Transverse colon (tissue), 4 donors: ENCODE measurements at regions not wholly inside any gene's neighbourhood (a gene's known extent, or its start where the extent isn't known, plus 50 kb on each side); places are given as distances from the start of the nearest gene placed in this dataset.

Source experiments
- DNase-seq: peaks from one replicate; pipeline ENCODE4 v3.0.0-alpha.2; 2019
- H3K27ac ChIP-seq, 4 donors: fragments of 200-600 bp; sonication (generic); 2 replicates each; pipeline ENCODE4 v1.5.1; 2016 to 2018; ENCODE audit warnings: inconsistent platforms in 4 of 4
- H3K27me3 ChIP-seq: fragments of 200-600 bp; sonication (generic); 2 replicates; pipeline ENCODE4 v1.5.1; 2017; ENCODE audit warnings: inconsistent platforms
- H3K36me3 ChIP-seq, 4 donors: fragments of 200-600 bp; sonication (generic); 2 replicates each; pipeline ENCODE4 v1.5.1; 2017 to 2019; ENCODE audit warnings: inconsistent platforms in 4 of 4
- H3K4me1 ChIP-seq, 4 donors: fragments of 200-600 bp; sonication (generic); 2 replicates each; pipeline ENCODE4 v1.5.1; 2017 to 2020; ENCODE audit warnings: inconsistent platforms in 4 of 4
- H3K4me3 ChIP-seq, 4 donors: fragments of 200-600 bp; sonication (generic); 1 replicate in 1 of 4; 2 replicates in 3 of 4; pipeline versions ENCODE4 v1.5.1 to v1.6.1; 2017 to 2019; ENCODE audit warnings: inconsistent platforms in 4 of 4
- H3K9me3 ChIP-seq, 2 donors: fragments of 200-600 bp; sonication (generic); 2 replicates each; pipeline ENCODE4 v1.5.1; 2017 to 2019; ENCODE audit warnings: inconsistent platforms in 2 of 2
- CTCF ChIP-seq, 5 experiments: fragments of 200-600 bp in 3 of 5; fragments of 450-650 bp in 2 of 5; sonication (generic) in 3 of 5; IDR thresholded peaks; 1 replicate in 2 of 5; 2 replicates in 3 of 5; pipeline ENCODE4 v1.5.1; 2016 to 2017; ENCODE audit warnings: antibody characterized with exemption in 5 of 5, inconsistent platforms in 3 of 5, mild to moderate bottlenecking in 2 of 5, moderate library complexity in 1 of 5
- EP300 ChIP-seq: sonication (generic); formaldehyde crosslinking; IDR thresholded peaks from one replicate; pipeline ENCODE4 v1.6.1; 2017; ENCODE audit warnings: antibody characterized with exemption, low read depth
- POLR2A ChIP-seq: fragments of 450-650 bp; IDR thresholded peaks from one replicate; pipeline ENCODE4 v1.6.1; 2016; ENCODE audit warnings: antibody characterized with exemption, mild to moderate bottlenecking, moderate library complexity
- POLR2AphosphoS5 ChIP-seq, 3 donors: sonication (generic); formaldehyde crosslinking; IDR thresholded peaks; one replicate each; pipeline ENCODE4 v1.6.1; 2016; ENCODE audit warnings: antibody characterized with exemption in 3 of 3
- WGBS, 2 donors: methylation state at CpG; one replicate each; pipeline ENCODE4 v1.1.5; 2018; ENCODE audit warnings: low coverage in 1 of 2; 5-methylcytosine and 5-hydroxymethylcytosine counted together
- in situ Hi-C, 4 donors: fragments of 200-750 bp; cut with MboI; loops; one replicate each; pipeline versions ENCODE4 v1.15.0 to v1.15.1; 2017; ENCODE audit warnings: low sequenced_read_pairs in 3 of 4, low pct_ligation_motif_present in 1 of 4, low pct_unique_long_range_greater_than_20kb in 1 of 4
- intact Hi-C: fragments of 100-400 bp; cut with DNase I; formaldehyde crosslinking; loops from one replicate; pipeline ENCODE4 v1.15.1; 2023; ENCODE audit warnings: low total_unique reads

- Histone ChIP-seq H3K36me3 (no peaks in the 10 kb centered on the region), H3K27ac (no peak overlapping the region), H3K9me3 (no peaks in the 10 kb centered on the region), H3K4me1 (no peaks in the 10 kb centered on the region), H3K27me3 (no peaks in the 10 kb centered on the region), H3K4me3 (no peak overlapping the region)
- DNase-seq, result no peak
- intact Hi-C loops, result no loop called here
- 79 to 89% methylated on average over 3 of the region's 3 CpGs for WGBS, 2 donors
- in situ Hi-C loops, result no loop called here
- no peak for TF ChIP-seq EP300
- TF ChIP-seq POLR2A, result no peak
- no peak for TF ChIP-seq CTCF (IDR thresholded peaks at IDR 0.05)
- TF ChIP-seq POLR2AphosphoS5 (IDR thresholded peaks at IDR 0.05), result no peak
Observed at GRCh38 chr5:106386287-106386686, 1284.5 kb downstream of the EFNA5 start.

DNA sequence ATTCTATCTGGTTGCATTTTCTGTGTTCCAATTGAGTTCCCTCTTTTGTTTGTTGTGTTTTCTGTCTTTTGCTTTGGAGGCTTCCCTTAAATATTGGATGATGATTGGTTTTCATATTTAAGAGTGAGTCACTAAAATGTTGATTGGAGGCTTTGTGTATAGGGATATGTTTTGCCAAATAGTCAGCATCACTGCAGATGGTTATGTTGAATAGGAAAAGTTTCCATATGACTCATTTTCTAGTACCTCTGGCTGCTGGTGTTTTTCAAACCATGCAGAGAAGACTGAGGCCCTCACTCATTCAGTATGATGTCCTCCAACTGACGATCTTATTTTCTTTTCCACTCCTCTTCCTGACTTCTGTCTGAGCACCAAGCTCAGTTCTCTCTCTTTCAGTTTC is 1290.0 kb downstream of the EFNA5 start:
- no peak overlapping the region for H3K4me3 ChIP-seq
- TF ChIP-seq CTCF (IDR thresholded peaks at IDR 0.05) (no peak), POLR2AphosphoS5 (IDR thresholded peaks at IDR 0.05) (no peak), EP300 (no peak), POLR2A (no peak)
- in situ Hi-C loops, result no loop called here
- no peaks in the 10 kb centered on the region for H3K36me3 ChIP-seq
- no peaks in the 10 kb centered on the region for H3K9me3 ChIP-seq
- no peaks in the 10 kb centered on the region for H3K4me1 ChIP-seq
- no peak for DNase-seq
- no peaks in the 10 kb centered on the region for H3K27me3 ChIP-seq
- intact Hi-C loops, result no loop called here
- H3K27ac ChIP-seq, result no peak overlapping the region
- 63 to 64% methylated on average over 1 of the region's 1 CpG for WGBS, 2 donors

DNA sequence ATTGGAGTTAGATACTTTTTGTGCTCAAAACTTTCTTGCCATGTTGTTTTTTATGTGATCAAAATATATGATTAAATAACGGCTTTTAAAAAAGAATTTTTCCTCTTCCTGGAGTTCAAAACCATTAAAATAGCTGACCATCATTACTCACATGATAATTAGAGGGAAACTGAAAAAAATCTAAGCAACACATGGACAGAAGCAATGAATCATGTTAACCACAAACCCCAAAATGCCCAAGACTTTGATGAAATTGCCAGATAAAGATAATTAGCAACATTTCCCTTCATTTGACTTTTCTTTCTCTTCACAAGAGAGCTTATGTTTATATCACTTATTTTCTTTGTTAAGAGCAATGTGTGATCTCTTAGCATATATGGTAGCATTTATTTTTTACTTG is 1294.2 kb downstream of the EFNA5 start:
- intact Hi-C loops (no loop called here), in situ Hi-C loops (no loop called here)
- Histone ChIP-seq H3K4me3 (no peak overlapping the region), H3K27me3 (no peaks in the 10 kb centered on the region), H3K4me1 (no peaks in the 10 kb centered on the region), H3K36me3 (no peaks in the 10 kb centered on the region), H3K27ac (no peak overlapping the region), H3K9me3 (no peaks in the 10 kb centered on the region)
- no peak for DNase-seq
- 33 to 47% methylated on average over 1 of the region's 1 CpG for WGBS, 2 donors
- TF ChIP-seq EP300 (no peak), CTCF (IDR thresholded peaks at IDR 0.05) (no peak), POLR2AphosphoS5 (IDR thresholded peaks at IDR 0.05) (no peak), POLR2A (no peak)

- Histone ChIP-seq H3K4me3 (no peak overlapping the region), H3K9me3 (no peaks in the 10 kb centered on the region), H3K36me3 (no peaks in the 10 kb centered on the region), H3K4me1 (no peaks in the 10 kb centered on the region), H3K27me3 (no peaks in the 10 kb centered on the region), H3K27ac (no peak overlapping the region)
- intact Hi-C loops (no loop called here), in situ Hi-C loops (no loop called here)
- TF ChIP-seq CTCF (IDR thresholded peaks at IDR 0.05) (no peak), POLR2AphosphoS5 (IDR thresholded peaks at IDR 0.05) (no peak), POLR2A (no peak), EP300 (no peak)
- no peak for DNase-seq
Observed at GRCh38 chr5:106374956-106375355, 1295.8 kb downstream of the EFNA5 start.
